NCI-H1694 treated with DMSO at 0.1 percent for 48 hours (cell line): ENCODE measurements at regions not wholly inside any gene's neighbourhood (a gene's known extent, or its start where the extent isn't known, plus 50 kb on each side); places are given as distances from the start of the nearest gene placed in this dataset.
A peak's percentile ranks its signal among the peaks of the same experiment; 100 is the strongest.
"Not testable (repeated sequence)": the region's sequence is repeated elsewhere in the genome, so short reads cannot be mapped to it uniquely, and the experiment has no call there.

Experiments
- DNase-seq: peaks from one replicate; lab custom pipeline; 2025; lab: John Stamatoyannopoulos, UW

DNA sequence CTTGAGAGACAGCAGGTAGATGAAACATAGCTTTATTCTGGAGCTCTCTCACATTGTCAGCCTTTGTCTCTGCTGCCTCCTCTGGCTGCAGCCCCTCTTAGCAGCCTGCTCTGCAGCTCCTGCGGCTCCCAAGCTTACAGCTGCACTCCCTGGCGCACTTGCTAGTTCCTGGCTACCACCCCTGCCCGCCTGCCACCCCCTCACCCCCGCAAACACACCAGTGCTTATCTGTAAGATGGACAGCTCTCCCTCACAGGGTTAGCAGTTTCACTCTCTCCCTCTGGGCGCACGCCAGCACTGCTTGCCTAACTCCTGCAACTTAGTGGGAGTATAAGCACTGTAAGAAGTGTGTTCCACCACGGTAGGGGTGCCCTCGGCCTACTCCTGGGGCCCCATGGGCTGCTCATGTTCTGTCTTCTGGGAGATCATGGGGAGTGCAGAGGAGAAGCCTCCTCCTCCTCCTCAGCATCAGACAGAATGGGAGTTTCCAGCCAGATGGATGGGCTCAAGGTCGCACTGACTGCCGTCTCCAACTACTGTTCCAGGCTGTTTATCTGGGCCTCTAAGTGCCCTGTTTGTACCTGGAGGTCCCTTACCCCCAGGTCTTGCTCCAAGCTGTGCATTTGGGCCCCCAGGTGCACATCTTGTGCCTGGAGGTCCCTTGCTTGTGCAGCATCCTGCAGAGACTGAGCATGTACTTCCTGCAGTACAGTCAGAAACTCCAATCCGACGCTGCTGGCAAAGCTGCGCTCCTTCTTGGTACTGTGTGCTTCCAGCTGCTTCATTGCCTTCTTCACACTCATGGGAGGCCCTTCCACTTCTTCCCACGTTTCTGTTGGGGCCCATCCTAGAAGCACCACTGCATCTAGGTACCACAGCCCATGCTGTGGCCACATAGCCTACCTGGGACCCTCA, 1388.1 kb downstream of the AMY1C start:
- peak; percentile 71 for DNase-seq

GRCh38 chr1:105138458-105138893, 1388.8 kb downstream of the AMY1C start:
- peak; percentile 85 for DNase-seq

- peak; percentile 47 for DNase-seq
Observed at GRCh38 chr1:105172788-105173187, 1423.1 kb downstream of the AMY1C start.

- DNase-seq = no peak
Observed at GRCh38 chr1:105180789-105181188, 1431.1 kb downstream of the AMY1C start.

DNA sequence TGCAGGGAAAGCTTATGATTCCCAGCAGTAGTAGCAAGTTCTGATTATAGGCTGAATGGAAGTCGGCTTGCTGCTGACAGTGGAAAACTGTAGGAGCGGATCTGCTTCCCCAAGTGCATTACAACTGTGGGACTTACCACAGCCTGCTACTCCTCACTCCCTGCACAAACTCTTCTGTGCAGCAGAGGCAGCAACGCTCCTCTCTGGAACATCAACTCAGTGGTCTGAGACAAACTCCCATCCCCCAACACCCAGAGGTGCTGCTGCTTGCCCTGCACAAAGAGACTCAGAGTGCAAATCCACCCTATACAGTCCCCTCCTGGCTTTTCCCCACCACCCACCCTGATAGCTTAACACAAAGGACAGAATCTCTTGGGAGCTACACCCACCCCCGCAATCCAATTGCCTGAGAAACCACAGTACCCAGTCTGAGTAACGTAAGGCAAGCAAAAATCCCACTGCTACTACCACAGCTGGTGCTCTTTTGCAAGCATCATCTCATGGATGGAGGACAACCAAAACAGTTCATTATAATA, 1455.2 kb downstream of the AMY1C start:
- no peak for DNase-seq

DNA sequence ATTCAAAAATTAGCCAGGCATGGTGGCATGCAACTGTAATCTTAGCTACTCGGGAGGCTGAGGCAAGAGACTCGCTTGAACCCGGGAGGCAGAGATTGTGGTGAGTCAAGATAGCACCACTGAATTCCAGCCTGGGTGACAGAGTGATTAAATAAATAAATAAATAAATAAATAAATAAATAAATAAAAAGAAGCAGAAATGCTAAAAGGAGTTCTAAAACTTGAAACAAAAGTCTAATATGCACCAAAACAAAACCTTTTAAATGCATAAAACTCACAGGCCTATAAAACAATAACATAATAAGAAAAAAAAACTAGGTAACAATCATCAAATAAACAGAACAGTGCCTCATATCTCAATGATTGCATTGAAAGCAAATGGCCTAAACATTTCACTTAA, 1458.9 kb downstream of the AMY1C start:
- DNase-seq = no peak

DNA sequence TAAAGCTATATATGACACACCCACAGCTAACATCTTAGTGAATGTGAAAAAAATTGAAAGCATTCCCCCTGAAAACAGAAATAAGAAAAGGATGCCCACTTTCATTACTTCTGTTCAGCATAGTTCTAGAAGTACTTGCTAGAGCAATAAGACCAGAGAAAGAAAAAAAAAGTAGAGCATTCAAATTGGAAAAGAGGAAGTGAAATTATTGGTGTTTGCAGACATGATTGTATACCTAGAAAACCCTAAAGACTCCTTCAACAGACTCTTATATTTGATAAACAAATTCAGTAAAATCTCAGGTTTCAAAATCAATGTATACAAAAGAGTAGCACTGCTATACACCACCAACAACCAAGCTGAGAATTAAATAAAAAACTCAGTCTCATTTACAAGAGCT, 1461.0 kb downstream of the AMY1C start:
- DNase-seq = no peak

DNA sequence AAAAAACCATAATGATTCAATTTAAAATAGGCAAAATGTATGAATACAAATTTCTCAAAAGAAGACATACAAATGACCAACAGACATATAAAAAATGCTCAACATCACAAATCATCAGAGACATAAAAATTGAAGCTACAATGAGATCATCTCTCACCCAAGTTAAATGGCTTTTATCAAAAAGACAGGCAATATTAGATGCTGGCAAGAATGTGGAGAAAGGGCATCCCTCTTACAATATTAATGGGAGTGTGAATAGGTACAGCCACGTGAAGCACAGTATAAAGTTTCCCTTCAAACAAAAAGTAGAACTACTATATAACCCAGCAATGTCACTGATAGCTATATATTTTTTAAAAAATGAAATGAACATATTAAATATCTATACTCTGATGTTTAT, 1481.7 kb downstream of the AMY1C start:
- DNase-seq = no peak

DNA sequence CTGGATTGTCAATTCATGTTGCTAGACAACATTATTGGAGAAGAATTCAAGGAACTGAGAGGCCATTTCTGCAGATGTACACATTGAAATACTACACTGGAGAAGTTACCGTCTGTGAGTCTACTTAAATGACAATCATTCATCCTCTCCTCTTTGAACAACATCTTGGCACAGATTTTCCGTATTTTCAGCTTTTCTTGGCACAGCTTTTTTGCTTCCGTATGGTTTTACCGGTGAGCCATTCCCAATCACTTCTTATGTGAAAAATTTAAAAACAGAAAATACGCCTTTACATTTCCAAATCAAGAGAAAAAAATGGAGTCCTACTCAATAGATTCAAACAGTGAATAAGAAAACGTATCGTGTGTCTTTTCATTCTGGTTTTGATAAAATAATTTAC, 1493.7 kb downstream of the AMY1C start:
- DNase-seq = no peak

DNA sequence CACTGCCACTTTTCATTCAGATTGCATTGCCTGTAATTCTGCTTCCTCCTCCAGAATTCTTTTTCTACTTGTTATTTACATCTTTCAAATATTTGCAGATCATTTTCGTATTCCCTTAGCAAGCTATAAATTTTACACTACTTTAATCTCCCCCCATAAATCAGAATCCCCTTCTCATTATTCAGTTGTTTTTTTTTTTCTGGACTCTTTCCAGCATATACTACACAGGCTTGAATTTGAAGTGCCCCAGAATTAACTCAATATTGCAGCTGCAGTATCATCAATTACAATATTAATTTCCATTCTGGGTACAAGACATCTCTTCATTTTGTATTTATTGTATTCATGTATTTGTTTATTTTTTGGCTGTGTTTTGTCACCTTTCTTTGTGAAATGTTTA, 1494.3 kb downstream of the AMY1C start:
- no peak for DNase-seq

GRCh38 chr1:105254906-105255305, 1505.2 kb downstream of the AMY1C start:
- no peak for DNase-seq

GRCh38 chr1:105260001-105260400, 1510.3 kb downstream of the AMY1C start:
- no peak for DNase-seq

GRCh38 chr1:105270966-105271365, 1521.3 kb downstream of the AMY1C start:
- DNase-seq = no peak

- not testable (repeated sequence) for DNase-seq
Observed at GRCh38 chr1:105272376-105272775, 1522.7 kb downstream of the AMY1C start.

DNA sequence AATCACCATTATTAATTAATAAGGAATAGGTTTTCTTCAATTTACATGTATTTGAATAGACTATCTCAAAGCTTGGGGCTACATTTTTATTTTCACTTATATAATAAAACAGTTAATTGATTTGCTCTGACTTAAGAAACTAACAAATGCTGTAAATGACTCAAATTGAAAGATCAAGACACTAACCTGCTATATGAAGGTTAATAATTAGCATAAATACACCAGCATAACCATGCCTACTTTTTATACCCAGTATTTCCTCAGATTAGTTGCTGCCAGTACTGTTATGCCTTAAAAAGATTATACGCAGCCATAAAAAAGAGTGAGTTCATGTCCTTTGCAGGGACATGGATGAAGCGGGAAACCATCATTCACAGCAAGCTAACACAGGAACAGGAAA, 1545.1 kb downstream of the AMY1C start:
- DNase-seq = no peak

GRCh38 chr1:105310063-105310462, 1560.4 kb downstream of the AMY1C start:
- no peak for DNase-seq

GRCh38 chr1:105317976-105318375, 1568.3 kb downstream of the AMY1C start:
- no peak for DNase-seq

- DNase-seq = no peak
Observed at GRCh38 chr1:105326886-105327285, 1577.2 kb downstream of the AMY1C start.

DNA sequence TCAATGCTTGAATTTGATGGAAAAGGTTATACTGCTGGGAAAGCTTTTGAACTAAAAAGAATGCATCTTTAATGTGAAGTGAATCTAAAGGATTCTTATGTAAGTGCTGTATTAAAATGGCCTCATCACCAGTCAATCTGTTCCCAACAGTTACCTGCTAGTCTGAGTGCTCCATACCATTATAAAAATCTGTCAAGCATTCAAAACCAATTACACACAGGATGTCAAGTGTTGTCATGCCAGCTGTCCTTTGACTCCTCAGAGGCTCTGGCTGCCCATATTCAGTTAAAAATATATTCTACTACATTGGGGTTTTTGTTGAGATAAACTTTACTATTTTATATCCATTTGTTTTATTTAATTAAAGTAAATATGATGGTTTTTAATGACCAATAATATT, 1587.7 kb downstream of the AMY1C start:
- peak; percentile 74 for DNase-seq

- DNase-seq = no peak
Observed at GRCh38 chr1:105343317-105343716, 1593.6 kb downstream of the AMY1C start.

DNA sequence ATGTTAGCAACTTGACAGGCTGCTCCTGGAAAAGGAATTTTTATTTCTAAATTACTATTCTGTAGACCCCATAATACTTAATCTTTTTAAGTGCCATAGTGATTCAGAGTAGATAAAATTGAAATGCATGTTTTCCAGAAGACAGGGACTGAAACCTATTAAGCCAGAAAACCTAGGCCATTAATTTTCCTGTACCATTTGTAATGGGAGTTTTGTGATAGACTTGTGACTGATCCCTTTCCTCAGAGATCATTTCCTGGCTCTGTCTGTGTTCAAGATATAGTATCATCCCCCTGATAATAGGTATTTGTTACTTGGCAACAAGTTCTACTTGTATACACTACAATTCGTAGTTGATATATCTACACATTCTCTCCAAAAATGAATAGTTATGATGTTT, 1609.8 kb downstream of the AMY1C start:
- DNase-seq = no peak

- DNase-seq = no peak
Observed at GRCh38 chr1:105362438-105362837, 1612.7 kb downstream of the AMY1C start.

DNA sequence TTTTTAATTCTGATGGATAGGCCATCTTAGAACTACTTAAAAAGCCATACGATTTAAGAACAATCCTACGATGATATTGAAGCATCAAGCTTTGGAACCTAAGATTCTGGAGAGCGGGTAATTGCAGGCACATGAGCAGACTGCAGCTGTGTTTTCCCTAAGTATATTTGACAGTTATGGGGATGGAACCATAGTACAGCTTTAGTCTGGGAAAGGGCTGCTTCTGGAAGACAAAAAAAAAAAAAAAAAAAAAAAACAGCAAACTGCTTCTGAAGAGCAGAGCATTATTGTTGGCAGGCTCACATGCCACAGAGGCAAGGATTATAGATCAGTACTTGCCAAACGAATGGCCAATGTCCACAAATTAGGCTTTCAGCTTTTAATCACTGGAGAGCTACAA, 1618.7 kb downstream of the AMY1C start:
- DNase-seq = no peak

GRCh38 chr1:105373681-105374080, 1624.0 kb downstream of the AMY1C start:
- no peak for DNase-seq
